ENCODE measurements at regions not wholly inside any gene's neighbourhood (a gene's known extent, or its start where the extent isn't known, plus 50 kb on each side); places are given as distances from the start of the nearest gene placed in this dataset.

DNA sequence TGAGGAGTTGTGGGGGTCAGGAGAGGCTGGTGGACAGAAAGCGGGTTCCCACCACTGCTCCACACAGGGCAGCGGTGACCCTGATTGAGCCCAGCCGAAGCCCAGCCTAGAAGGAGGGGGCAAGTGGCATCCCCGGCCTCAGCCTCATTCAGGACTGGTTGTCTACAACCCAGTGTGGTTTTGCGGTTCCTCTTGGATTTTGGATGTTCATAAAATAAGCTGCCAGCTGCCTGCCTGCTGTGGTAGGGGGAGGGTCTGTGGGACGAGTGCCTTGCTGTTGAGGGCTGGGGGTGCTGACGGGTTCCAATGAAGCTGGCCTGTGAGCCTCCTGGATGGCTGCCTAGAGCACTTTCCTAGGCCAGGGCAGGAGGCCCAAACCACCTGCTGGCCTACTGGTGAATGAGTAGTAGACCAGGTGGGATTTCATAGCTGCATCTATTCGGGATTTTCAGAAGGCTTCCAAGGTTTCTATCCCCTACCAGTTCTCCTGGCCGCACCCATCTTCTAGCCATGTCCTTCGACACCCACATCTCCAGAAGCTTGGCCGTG lies 102.4 kb downstream of the NDFIP1 start:
- TF ChIP-seq, protein P1, sequence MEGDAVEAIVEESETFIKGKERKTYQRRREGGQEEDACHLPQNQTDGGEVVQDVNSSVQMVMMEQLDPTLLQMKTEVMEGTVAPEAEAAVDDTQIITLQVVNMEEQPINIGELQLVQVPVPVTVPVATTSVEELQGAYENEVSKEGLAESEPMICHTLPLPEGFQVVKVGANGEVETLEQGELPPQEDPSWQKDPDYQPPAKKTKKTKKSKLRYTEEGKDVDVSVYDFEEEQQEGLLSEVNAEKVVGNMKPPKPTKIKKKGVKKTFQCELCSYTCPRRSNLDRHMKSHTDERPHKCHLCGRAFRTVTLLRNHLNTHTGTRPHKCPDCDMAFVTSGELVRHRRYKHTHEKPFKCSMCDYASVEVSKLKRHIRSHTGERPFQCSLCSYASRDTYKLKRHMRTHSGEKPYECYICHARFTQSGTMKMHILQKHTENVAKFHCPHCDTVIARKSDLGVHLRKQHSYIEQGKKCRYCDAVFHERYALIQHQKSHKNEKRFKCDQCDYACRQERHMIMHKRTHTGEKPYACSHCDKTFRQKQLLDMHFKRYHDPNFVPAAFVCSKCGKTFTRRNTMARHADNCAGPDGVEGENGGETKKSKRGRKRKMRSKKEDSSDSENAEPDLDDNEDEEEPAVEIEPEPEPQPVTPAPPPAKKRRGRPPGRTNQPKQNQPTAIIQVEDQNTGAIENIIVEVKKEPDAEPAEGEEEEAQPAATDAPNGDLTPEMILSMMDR (IDR thresholded peaks at IDR 0.05): no peak
- TF ChIP-seq POLR2A (IDR thresholded peaks at IDR 0.05): no peak

Data from adrenal gland (tissue), 5 donors.